HepG2 (cell line): ENCODE measurements at regions not wholly inside any gene's neighbourhood (a gene's known extent, or its start where the extent isn't known, plus 50 kb on each side); places are given as distances from the start of the nearest gene placed in this dataset.

Experiments used
- ESRRA ChIP-seq: sonication (generic); formaldehyde crosslinking; IDR thresholded peaks from 2 replicates; pipeline ENCODE4 v1.5.1; 2020; ENCODE audit warnings: mild to moderate bottlenecking, low read depth, missing genetic modification reagents
- HDAC1 ChIP-seq: sonication (generic); formaldehyde crosslinking; IDR thresholded peaks from 2 replicates; pipeline ENCODE4 v1.5.1; 2020; ENCODE audit warnings: mild to moderate bottlenecking, missing genetic modification reagents
- PTBP1 ChIP-seq: fragments of 200-400 bp; formaldehyde crosslinking; IDR thresholded peaks from 2 replicates; pipeline ENCODE4 v1.6.1; 2018; ENCODE audit warnings: low read length, low read depth; ENCODE audit not compliant: poor library complexity, severe bottlenecking
- THYN1 ChIP-seq: sonication (generic); formaldehyde crosslinking; IDR thresholded peaks from 2 replicates; pipeline ENCODE4 v1.8.1; 2023; ENCODE audit warnings: low read depth, mild to moderate bottlenecking, moderate library complexity, missing genetic modification reagents, borderline replicate concordance
- ZNF274 ChIP-seq: sonication (generic); formaldehyde crosslinking; IDR thresholded peaks from 2 replicates; pipeline ENCODE4 v1.5.1; 2020; ENCODE audit warnings: mild to moderate bottlenecking, missing genetic modification reagents
- ZNF280B ChIP-seq: sonication (generic); formaldehyde crosslinking; IDR thresholded peaks from 2 replicates; pipeline ENCODE4 v1.5.0; 2020; ENCODE audit warnings: missing genetic modification reagents, mild to moderate bottlenecking, borderline replicate concordance

DNA sequence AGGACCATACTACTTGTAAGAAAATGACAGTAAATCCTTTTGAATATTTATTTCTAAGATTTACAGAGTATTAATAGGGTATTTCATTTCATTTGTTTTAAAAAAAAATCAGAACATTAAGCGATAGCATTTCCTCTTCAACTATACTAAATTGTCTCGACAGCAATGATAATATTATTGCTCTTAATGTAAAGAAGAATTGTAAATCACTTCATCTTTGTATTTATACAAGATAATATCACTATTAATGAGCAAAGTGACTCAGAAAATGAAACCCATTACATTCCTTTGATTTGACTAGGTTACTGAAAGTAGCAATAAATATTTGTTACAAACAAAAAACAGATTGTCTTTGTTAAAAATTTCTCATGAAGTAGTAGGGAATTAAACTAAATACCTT, 131.1 kb upstream of the CNTN4 start:
- TF ChIP-seq ZNF280B (CRISPR knock-in tag) (no peak), ZNF274 (CRISPR knock-in tag) (no peak), THYN1 (CRISPR knock-in tag) (no peak), HDAC1 (CRISPR knock-in tag) (no peak), PTBP1 (no peak), ESRRA (CRISPR knock-in tag) (no peak)
